ENCODE measurements at regions not wholly inside any gene's neighbourhood (a gene's known extent, or its start where the extent isn't known, plus 50 kb on each side); places are given as distances from the start of the nearest gene placed in this dataset.

GRCh38 chr6:2558861-2559801 is 191.6 kb downstream of the MYLK4 start:
- intact Hi-C loops (cut with DNase I) = no loop called here
- Histone ChIP-seq H3K27me3 (no peaks in the 10 kb centered on the region), H3K4me3 (no peak overlapping the region), H3K4me1 (peaks cover 0 to 10% (median 0%) of the 10 kb centered on the region in 3 donors), H3K9me3 (no peaks in the 10 kb centered on the region), H3K27ac (no peak overlapping the region), H3K36me3 (no peaks in the 10 kb centered on the region)
- 85 to 90% methylated on average over 10 to 14 of the region's 25 CpGs for WGBS, 2 donors
- TF ChIP-seq CTCF (IDR thresholded peaks at IDR 0.05) = no peak
- no peak for TF ChIP-seq POLR2A (IDR thresholded peaks at IDR 0.05)
- DNase-seq = no peak

- Histone ChIP-seq H3K4me3 (no peak overlapping the region), H3K27me3 (no peaks in the 10 kb centered on the region), H3K36me3 (no peaks in the 10 kb centered on the region), H3K27ac (no peak overlapping the region), H3K9me3 (no peaks in the 10 kb centered on the region), H3K4me1 (peaks cover 0 to 10% (median 0%) of the 10 kb centered on the region in 3 donors)
- intact Hi-C loops (cut with DNase I) = no loop called here
- no peak for DNase-seq
- WGBS, 2 donors = 89 to 94% methylated on average over 7 to 12 of the region's 13 CpGs
- no peak for TF ChIP-seq CTCF (IDR thresholded peaks at IDR 0.05)
- no peak for TF ChIP-seq POLR2A (IDR thresholded peaks at IDR 0.05)
Observed at GRCh38 chr6:2558098-2558680, 192.5 kb downstream of the MYLK4 start.

GRCh38 chr6:2557181-2557720 is 193.5 kb downstream of the MYLK4 start:
- Histone ChIP-seq H3K9me3 (no peaks in the 10 kb centered on the region), H3K4me3 (no peak overlapping the region), H3K4me1 (peaks cover 0 to 10% (median 0%) of the 10 kb centered on the region in 3 donors), H3K36me3 (no peaks in the 10 kb centered on the region), H3K27me3 (no peaks in the 10 kb centered on the region), H3K27ac (no peak overlapping the region)
- DNase-seq = no peak
- TF ChIP-seq POLR2A (IDR thresholded peaks at IDR 0.05) (no peak), CTCF (IDR thresholded peaks at IDR 0.05) (no peak)
- 76 to 85% methylated on average over 5 to 7 of the region's 7 CpGs for WGBS, 2 donors
- intact Hi-C loops (cut with DNase I) = no loop called here

DNA sequence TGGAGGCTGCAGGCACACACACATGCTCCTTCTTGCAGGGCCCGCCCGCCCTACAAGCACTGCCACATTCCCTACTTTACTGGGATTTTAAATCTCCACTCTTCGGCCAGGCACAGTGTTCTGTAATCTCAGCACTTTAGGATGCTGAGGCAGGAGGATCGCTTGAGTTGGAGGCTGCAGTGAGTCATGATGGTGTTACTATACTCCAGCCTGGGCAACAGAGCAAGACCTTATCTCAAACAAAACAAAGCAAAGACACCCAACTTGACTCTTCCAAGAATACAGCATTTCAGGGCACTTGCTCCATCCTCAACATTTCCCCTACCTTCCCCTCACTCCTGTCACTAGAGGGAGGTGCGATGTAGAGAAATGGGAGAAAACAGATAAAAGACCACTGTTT is 194.0 kb downstream of the MYLK4 start:
- Histone ChIP-seq H3K27ac (no peak overlapping the region), H3K9me3 (no peaks in the 10 kb centered on the region), H3K27me3 (no peaks in the 10 kb centered on the region), H3K4me3 (no peak overlapping the region), H3K4me1 (peaks cover 0 to 10% (median 0%) of the 10 kb centered on the region in 3 donors), H3K36me3 (no peaks in the 10 kb centered on the region)
- DNase-seq = no peak
- TF ChIP-seq POLR2A (IDR thresholded peaks at IDR 0.05) (no peak), CTCF (IDR thresholded peaks at IDR 0.05) (no peak)
- intact Hi-C loops (cut with DNase I) = no loop called here
- WGBS, 2 donors = 76 to 90% methylated on average over 5 of the region's 5 CpGs
